Neural crest cell (in vitro differentiated cells): ENCODE measurements at regions not wholly inside any gene's neighbourhood (a gene's known extent, or its start where the extent isn't known, plus 50 kb on each side); places are given as distances from the start of the nearest gene placed in this dataset.

ENCODE experiments used
- DNase-seq: peaks from one replicate; pipeline ENCODE4 v3.0.0; 2021; ENCODE audit warnings: low read depth, mixed read lengths, low spot score
- H3K27ac Mint-ChIP-seq: one replicate; pipeline ENCODE4 v1.8.0; 2021; ENCODE audit warnings: mild to moderate bottlenecking, mixed read lengths; ENCODE audit not compliant: unreplicated experiment
- H3K27me3 Mint-ChIP-seq: 2 replicates; pipeline ENCODE4 v1.8.0; 2021; ENCODE audit warnings: low read depth, mild to moderate bottlenecking, mixed read lengths
- H3K36me3 Mint-ChIP-seq: 2 replicates; pipeline ENCODE4 v1.8.0; 2021; ENCODE audit warnings: low read depth, mild to moderate bottlenecking, mixed read lengths
- H3K4me1 Mint-ChIP-seq: 2 replicates; pipeline ENCODE4 v1.8.0; 2021; ENCODE audit warnings: mixed read lengths
- H3K4me3 Mint-ChIP-seq: one replicate; pipeline ENCODE4 v1.8.0; 2021; ENCODE audit warnings: mild to moderate bottlenecking, mixed read lengths
- H3K9me3 Mint-ChIP-seq: 2 replicates; pipeline ENCODE4 v1.8.0; 2021; ENCODE audit warnings: mixed read lengths
- CTCF ChIP-seq: fragments of 200-600 bp; sonication (generic); conservative IDR thresholded peaks from 2 replicates; pipeline ENCODE4 v1.5.0; 2021; ENCODE audit warnings: antibody characterized with exemption, mild to moderate bottlenecking

- H3K4me1 Mint-ChIP-seq, result no peaks in the 10 kb centered on the region
- no peaks in the 10 kb centered on the region for H3K9me3 Mint-ChIP-seq
- TF ChIP-seq CTCF, result no peak
- no peaks in the 10 kb centered on the region for H3K27me3 Mint-ChIP-seq
- no peaks in the 10 kb centered on the region for H3K36me3 Mint-ChIP-seq
- DNase-seq, result no peak
- no peak overlapping the region for H3K4me3 Mint-ChIP-seq
- H3K27ac Mint-ChIP-seq, result no peak overlapping the region
Measured at GRCh38 chr4:129345609-129346008, 249.7 kb downstream of the C4orf33 start.

- no peak for DNase-seq
- H3K4me1 Mint-ChIP-seq, result no peaks in the 10 kb centered on the region
Measured at GRCh38 chr4:129346036-129346435, 250.1 kb downstream of the C4orf33 start.

GRCh38 chr4:129346734-129347133, 250.8 kb downstream of the C4orf33 start:
- Mint-ChIP-seq H3K9me3 (no peaks in the 10 kb centered on the region), H3K27ac (no peak overlapping the region), H3K27me3 (no peaks in the 10 kb centered on the region), H3K4me1 (no peaks in the 10 kb centered on the region), H3K4me3 (no peak overlapping the region), H3K36me3 (no peaks in the 10 kb centered on the region)
- DNase-seq, result no peak
- TF ChIP-seq CTCF, result no peak

More at GRCh38 chr4:129346036-129346435, 250.1 kb downstream of the C4orf33 start:
- no peaks in the 10 kb centered on the region for H3K9me3 Mint-ChIP-seq
- H3K27me3 Mint-ChIP-seq, result no peaks in the 10 kb centered on the region
- no peaks in the 10 kb centered on the region for H3K36me3 Mint-ChIP-seq
- no peak overlapping the region for H3K4me3 Mint-ChIP-seq
- H3K27ac Mint-ChIP-seq, result no peak overlapping the region
- TF ChIP-seq CTCF, result no peak

- Mint-ChIP-seq H3K27me3 (no peaks in the 10 kb centered on the region), H3K4me1 (no peaks in the 10 kb centered on the region), H3K36me3 (no peaks in the 10 kb centered on the region), H3K27ac (no peak overlapping the region), H3K9me3 (no peaks in the 10 kb centered on the region), H3K4me3 (no peak overlapping the region)
- no peak for TF ChIP-seq CTCF
- no peak for DNase-seq
Measured at GRCh38 chr4:129350834-129351721, 255.1 kb downstream of the C4orf33 start.

GRCh38 chr4:129352480-129352879, 256.5 kb downstream of the C4orf33 start:
- no peaks in the 10 kb centered on the region for H3K27me3 Mint-ChIP-seq
- H3K4me1 Mint-ChIP-seq, result no peaks in the 10 kb centered on the region
- DNase-seq, result no peak
- H3K4me3 Mint-ChIP-seq, result no peak overlapping the region
- no peaks in the 10 kb centered on the region for H3K36me3 Mint-ChIP-seq
- H3K9me3 Mint-ChIP-seq, result no peaks in the 10 kb centered on the region
- TF ChIP-seq CTCF, result no peak
- no peak overlapping the region for H3K27ac Mint-ChIP-seq
